SK-N-SH treated with all-trans-retinoic acid at 6 μM for 48 hours (cell line): ENCODE measurements at regions not wholly inside any gene's neighbourhood (a gene's known extent, or its start where the extent isn't known, plus 50 kb on each side); places are given as distances from the start of the nearest gene placed in this dataset.

Source experiments
- CSDC2 ChIP-seq: fragments of 250-450 bp; sonication (Bioruptor Pico); IDR thresholded peaks from 2 replicates; pipeline ENCODE4 v1.5.0; 2020; ENCODE audit warnings: mild to moderate bottlenecking, moderate library complexity
- CSRNP3 ChIP-seq: fragments of 250-450 bp; sonication (Bioruptor Pico); IDR thresholded peaks from 2 replicates; pipeline ENCODE4 v1.5.1; 2021; ENCODE audit warnings: mild to moderate bottlenecking, moderate library complexity
- OSR1 ChIP-seq: fragments of 250-450 bp; sonication (Bioruptor Pico); IDR thresholded peaks from 2 replicates; pipeline ENCODE4 v1.8.0; 2022; ENCODE audit warnings: moderate library complexity, mild to moderate bottlenecking, inconsistent platforms
- RARB ChIP-seq: fragments of 250-450 bp; sonication (Bioruptor Pico); IDR thresholded peaks from 2 replicates; pipeline ENCODE4 v1.8.0; 2021; ENCODE audit warnings: mild to moderate bottlenecking, moderate library complexity
- TOX ChIP-seq: fragments of 250-450 bp; sonication (Bioruptor Pico); IDR thresholded peaks from 2 replicates; pipeline ENCODE4 v1.8.0; 2021; ENCODE audit warnings: mild to moderate bottlenecking, moderate library complexity, borderline replicate concordance
- ZFP30 ChIP-seq: fragments of 450-650 bp; formaldehyde crosslinking; IDR thresholded peaks from 2 replicates; pipeline ENCODE4 v1.5.0; 2022; ENCODE audit warnings: mild to moderate bottlenecking, moderate library complexity
- ZNF565 ChIP-seq: fragments of 450-650 bp; formaldehyde crosslinking; conservative IDR thresholded peaks from 2 replicates; pipeline ENCODE4 v1.5.0; 2020; ENCODE audit warnings: low read depth, mild to moderate bottlenecking, moderate library complexity
- TF ChIP-seq, protein P1 (sequence below): fragments of 250-450 bp; sonication (Bioruptor Pico); IDR thresholded peaks from 2 replicates; pipeline ENCODE4 v1.8.0; 2020; ENCODE audit warnings: mild to moderate bottlenecking, moderate library complexity, borderline replicate concordance

DNA sequence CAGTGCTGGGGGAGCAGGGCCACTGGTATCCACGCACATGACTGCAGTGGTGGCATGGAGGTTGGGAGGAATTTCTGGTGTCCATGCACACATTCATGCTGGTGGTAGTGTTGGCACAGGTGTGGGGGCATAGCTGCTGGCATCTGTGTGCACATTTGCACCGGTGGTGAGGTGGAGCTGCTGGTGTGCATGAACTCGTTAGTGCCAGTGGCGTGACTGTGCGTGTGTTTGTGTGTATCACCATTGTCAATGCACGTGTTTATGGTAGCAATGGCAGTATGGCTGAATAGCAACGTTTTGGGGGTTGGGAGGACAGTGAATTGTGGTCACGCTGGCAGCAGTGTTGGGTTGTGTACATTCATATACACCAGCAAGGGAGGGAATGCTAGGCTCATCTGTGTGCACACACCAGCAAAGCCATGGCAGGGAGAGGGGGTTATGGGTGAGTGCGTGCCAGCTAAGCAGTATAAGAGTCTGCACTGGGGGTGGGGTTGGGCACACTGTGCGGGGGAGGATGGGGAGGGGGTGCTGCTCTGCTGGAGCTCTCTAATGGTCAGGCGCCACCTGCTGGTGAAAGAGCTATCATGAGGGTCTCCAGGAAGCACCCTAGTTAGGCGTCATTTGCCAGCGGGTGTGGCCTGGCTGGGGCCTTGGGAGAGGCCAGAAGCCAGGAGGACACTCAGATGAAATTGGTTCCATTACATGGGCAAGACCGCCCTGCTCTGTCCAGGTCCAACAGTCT lies 626.1 kb upstream of the ID4 start:
- no peak for TF ChIP-seq CSDC2 (CRISPR knock-in tag)
- TF ChIP-seq ZFP30 (CRISPR knock-in tag): no peak
- no peak for TF ChIP-seq OSR1 (CRISPR knock-in tag)
- TF ChIP-seq RARB (CRISPR knock-in tag): no peak
- TF ChIP-seq TOX (CRISPR knock-in tag): no peak
- no peak for TF ChIP-seq CSRNP3 (CRISPR knock-in tag)
- no peak for TF ChIP-seq ZNF565 (CRISPR knock-in tag)
- TF ChIP-seq, protein P1, sequence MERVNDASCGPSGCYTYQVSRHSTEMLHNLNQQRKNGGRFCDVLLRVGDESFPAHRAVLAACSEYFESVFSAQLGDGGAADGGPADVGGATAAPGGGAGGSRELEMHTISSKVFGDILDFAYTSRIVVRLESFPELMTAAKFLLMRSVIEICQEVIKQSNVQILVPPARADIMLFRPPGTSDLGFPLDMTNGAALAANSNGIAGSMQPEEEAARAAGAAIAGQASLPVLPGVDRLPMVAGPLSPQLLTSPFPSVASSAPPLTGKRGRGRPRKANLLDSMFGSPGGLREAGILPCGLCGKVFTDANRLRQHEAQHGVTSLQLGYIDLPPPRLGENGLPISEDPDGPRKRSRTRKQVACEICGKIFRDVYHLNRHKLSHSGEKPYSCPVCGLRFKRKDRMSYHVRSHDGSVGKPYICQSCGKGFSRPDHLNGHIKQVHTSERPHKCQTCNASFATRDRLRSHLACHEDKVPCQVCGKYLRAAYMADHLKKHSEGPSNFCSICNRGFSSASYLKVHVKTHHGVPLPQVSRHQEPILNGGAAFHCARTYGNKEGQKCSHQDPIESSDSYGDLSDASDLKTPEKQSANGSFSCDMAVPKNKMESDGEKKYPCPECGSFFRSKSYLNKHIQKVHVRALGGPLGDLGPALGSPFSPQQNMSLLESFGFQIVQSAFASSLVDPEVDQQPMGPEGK (CRISPR knock-in tag): no peak
